HUES48 (cell line): ENCODE measurements at regions not wholly inside any gene's neighbourhood (a gene's known extent, or its start where the extent isn't known, plus 50 kb on each side); places are given as distances from the start of the nearest gene placed in this dataset.

Experiments
- H3K27ac ChIP-seq: one replicate; pipeline ENCODE4 v1.7.0; 2013; ENCODE audit warnings: low read depth, low read length, inconsistent platforms
- H3K27me3 ChIP-seq: 2 replicates; pipeline ENCODE4 v1.6.1; 2013; ENCODE audit warnings: mild to moderate bottlenecking, low read length; ENCODE audit not compliant: control insufficient read depth, insufficient read depth
- H3K36me3 ChIP-seq: 2 replicates; pipeline ENCODE4 v1.6.1; 2013; ENCODE audit warnings: low read length; ENCODE audit not compliant: control insufficient read depth, insufficient read depth
- H3K4me1 ChIP-seq: 2 replicates; pipeline ENCODE4 v1.6.1; 2013; ENCODE audit warnings: mild to moderate bottlenecking, low read length; ENCODE audit not compliant: control insufficient read depth, insufficient read depth
- H3K4me3 ChIP-seq: 2 replicates; pipeline ENCODE4 v1.5.1; 2013; ENCODE audit warnings: mild to moderate bottlenecking, low read depth, low read length
- H3K9ac ChIP-seq: 2 replicates; pipeline ENCODE4 v1.6.1; 2013; ENCODE audit warnings: mild to moderate bottlenecking, low read depth, low read length, moderate library complexity
- H3K9me3 ChIP-seq: 2 replicates; pipeline ENCODE4 v1.6.1; 2013; ENCODE audit warnings: low read length; ENCODE audit not compliant: control insufficient read depth, insufficient read depth

GRCh38 chr10:128614802-128615553, 488.8 kb upstream of the MKI67 start:
- H3K9me3 ChIP-seq: no peaks in the 10 kb centered on the region
- no peak overlapping the region for H3K4me3 ChIP-seq
- no peaks in the 10 kb centered on the region for H3K36me3 ChIP-seq
- H3K4me1 ChIP-seq: no peaks in the 10 kb centered on the region
- H3K9ac ChIP-seq: no peak overlapping the region
- no peak overlapping the region for H3K27ac ChIP-seq
- no peaks in the 10 kb centered on the region for H3K27me3 ChIP-seq

GRCh38 chr10:128617532-128617931, 491.3 kb upstream of the MKI67 start:
- Histone ChIP-seq H3K9me3 (no peaks in the 10 kb centered on the region), H3K36me3 (no peaks in the 10 kb centered on the region), H3K27ac (no peak overlapping the region), H3K4me1 (no peaks in the 10 kb centered on the region), H3K9ac (no peak overlapping the region), H3K27me3 (no peaks in the 10 kb centered on the region), H3K4me3 (no peak overlapping the region)

DNA sequence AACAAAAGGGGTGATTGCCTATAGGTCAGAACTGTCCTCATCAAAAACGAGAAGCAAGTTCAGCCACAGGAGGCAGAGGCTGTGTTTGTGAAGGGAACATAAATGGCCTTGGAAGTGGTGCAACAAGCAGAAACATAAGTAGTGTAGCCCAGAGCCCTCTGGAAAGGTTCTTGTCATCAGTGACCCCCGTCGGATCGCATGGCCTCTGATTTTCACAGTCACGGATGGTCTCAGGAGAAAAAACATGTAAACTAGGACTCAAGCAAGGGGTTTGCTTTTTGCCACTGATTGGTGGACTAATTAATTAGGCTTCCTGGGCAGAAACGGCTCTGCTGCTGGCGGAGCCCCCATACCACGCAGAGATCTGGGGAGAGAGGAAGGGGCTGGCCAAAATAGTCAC, 496.5 kb upstream of the MKI67 start:
- H3K4me3 ChIP-seq: no peak overlapping the region
- H3K27ac ChIP-seq: no peak overlapping the region
- peaks cover 4% of the 10 kb centered on the region; the same call in 1 of the 2 replicates for H3K4me1 ChIP-seq
- no peaks in the 10 kb centered on the region for H3K36me3 ChIP-seq
- H3K9me3 ChIP-seq: no peaks in the 10 kb centered on the region
- H3K27me3 ChIP-seq: no peaks in the 10 kb centered on the region
- H3K9ac ChIP-seq: no peak overlapping the region

DNA sequence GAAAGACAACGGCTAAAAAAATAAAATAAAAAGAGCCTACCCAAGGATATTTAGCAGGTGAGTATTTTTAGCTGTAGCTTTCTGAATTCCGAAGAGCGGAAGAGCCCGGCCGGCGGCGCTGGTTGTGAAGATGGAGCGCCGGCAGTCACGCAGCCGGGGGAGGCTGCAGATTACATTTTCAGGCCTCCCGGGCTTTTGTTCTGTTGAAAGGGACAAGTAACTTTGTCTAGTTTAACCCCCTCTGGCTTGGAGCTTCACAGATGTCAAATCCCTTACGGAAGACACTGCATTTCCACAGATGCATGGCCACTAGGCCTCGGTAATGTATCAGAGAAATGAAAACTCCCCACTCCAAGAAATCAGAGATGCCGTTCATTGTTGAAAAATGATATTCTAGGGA, 497.6 kb upstream of the MKI67 start:
- no peaks in the 10 kb centered on the region for H3K9me3 ChIP-seq
- no peak overlapping the region for H3K4me3 ChIP-seq
- no peak overlapping the region for H3K27ac ChIP-seq
- H3K36me3 ChIP-seq: no peaks in the 10 kb centered on the region
- H3K4me1 ChIP-seq: peaks cover 4% of the 10 kb centered on the region; the same call in 1 of the 2 replicates
- no peak overlapping the region for H3K9ac ChIP-seq
- H3K27me3 ChIP-seq: no peaks in the 10 kb centered on the region

- Histone ChIP-seq H3K4me3 (no peak overlapping the region), H3K27ac (no peak overlapping the region), H3K9me3 (no peaks in the 10 kb centered on the region), H3K36me3 (no peaks in the 10 kb centered on the region), H3K9ac (no peak overlapping the region), H3K4me1 (peaks cover 4% of the 10 kb centered on the region; the same call in 1 of the 2 replicates), H3K27me3 (no peaks in the 10 kb centered on the region)
Observed at GRCh38 chr10:128624656-128625530, 498.7 kb upstream of the MKI67 start.

DNA sequence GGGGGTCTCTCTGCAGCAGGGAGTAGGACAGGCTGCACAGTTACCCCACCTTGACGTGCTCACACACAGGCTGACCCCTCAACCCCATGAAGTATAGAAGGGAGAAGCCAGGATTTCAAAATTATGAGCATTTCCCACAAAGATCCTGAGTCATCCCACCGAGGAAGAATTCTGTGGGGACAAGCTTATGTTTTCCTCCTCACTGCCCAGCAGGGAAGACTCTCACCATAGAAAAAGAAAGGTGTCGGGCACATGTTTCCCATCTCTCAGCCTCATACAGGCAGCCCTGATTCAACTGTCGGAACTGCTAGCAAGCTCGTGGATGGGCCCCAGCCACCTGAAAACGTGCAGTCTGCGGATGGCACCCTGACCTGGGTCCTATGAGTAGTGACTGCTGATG, 499.7 kb upstream of the MKI67 start:
- H3K27me3 ChIP-seq: no peaks in the 10 kb centered on the region
- no peak overlapping the region for H3K9ac ChIP-seq
- H3K4me1 ChIP-seq: peaks cover 7% of the 10 kb centered on the region
- no peaks in the 10 kb centered on the region for H3K9me3 ChIP-seq
- no peaks in the 10 kb centered on the region for H3K36me3 ChIP-seq
- no peak overlapping the region for H3K4me3 ChIP-seq
- H3K27ac ChIP-seq: peak overlapping the region; percentile 74

GRCh38 chr10:128626397-128627000, 500.3 kb upstream of the MKI67 start:
- Histone ChIP-seq H3K9ac (no peak overlapping the region), H3K36me3 (no peaks in the 10 kb centered on the region), H3K4me1 (peaks cover 13% of the 10 kb centered on the region), H3K27ac (peak overlapping the region; percentile 74), H3K9me3 (no peaks in the 10 kb centered on the region), H3K27me3 (no peaks in the 10 kb centered on the region), H3K4me3 (no peak overlapping the region)

DNA sequence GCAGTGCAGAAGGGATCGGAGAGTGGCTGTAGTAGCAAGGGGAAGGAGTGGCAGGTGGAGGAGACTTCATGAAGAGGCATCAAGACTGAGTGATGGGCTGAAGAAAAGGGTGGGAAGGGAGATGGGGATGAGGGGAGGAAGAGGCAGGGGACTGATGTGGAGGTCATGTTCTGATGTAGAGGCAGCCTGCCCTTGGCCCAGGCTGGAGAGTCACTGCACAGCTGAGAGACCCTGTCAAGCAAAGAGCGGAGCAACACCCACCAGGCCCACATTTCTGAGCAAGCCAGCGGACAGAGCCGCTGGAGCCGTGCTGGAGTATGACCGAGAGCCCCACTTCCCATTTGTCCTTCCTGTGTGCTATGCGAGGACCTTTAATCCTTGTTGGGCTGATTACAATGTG, 501.6 kb upstream of the MKI67 start:
- Histone ChIP-seq H3K27ac (no peak overlapping the region), H3K9ac (no peak overlapping the region), H3K4me1 (peaks cover 15% of the 10 kb centered on the region), H3K4me3 (no peak overlapping the region), H3K36me3 (no peaks in the 10 kb centered on the region), H3K9me3 (no peaks in the 10 kb centered on the region), H3K27me3 (no peaks in the 10 kb centered on the region)

GRCh38 chr10:128628252-128628651, 502.0 kb upstream of the MKI67 start:
- Histone ChIP-seq H3K4me3 (no peak overlapping the region), H3K4me1 (peaks cover 15% of the 10 kb centered on the region), H3K9me3 (no peaks in the 10 kb centered on the region), H3K27ac (no peak overlapping the region), H3K36me3 (no peaks in the 10 kb centered on the region), H3K9ac (no peak overlapping the region), H3K27me3 (no peaks in the 10 kb centered on the region)

- no peak overlapping the region for H3K27ac ChIP-seq
Observed at GRCh38 chr10:128629111-128630096, 503.2 kb upstream of the MKI67 start.

More at GRCh38 chr10:128629111-128630096, 503.2 kb upstream of the MKI67 start:
- no peak overlapping the region for H3K4me3 ChIP-seq
- H3K36me3 ChIP-seq: no peaks in the 10 kb centered on the region
- H3K27me3 ChIP-seq: no peaks in the 10 kb centered on the region
- H3K4me1 ChIP-seq: peaks cover 15% of the 10 kb centered on the region
- no peak overlapping the region for H3K9ac ChIP-seq
- H3K9me3 ChIP-seq: no peaks in the 10 kb centered on the region
